GM12878 (cell line): ENCODE measurements at regions not wholly inside any gene's neighbourhood (a gene's known extent, or its start where the extent isn't known, plus 50 kb on each side); places are given as distances from the start of the nearest gene placed in this dataset.

Experiments used
- ATAC-seq: fragments of 200-7000 bp; cut with Tn5 transposase; 3 replicates; pipeline ENCODE4 v1.9.1; 2020; ENCODE audit warnings: mild to moderate bottlenecking, moderate library complexity
- BruUV-seq: library from RNA; stranded (reverse); fragments of 400-500 nt; replicated peaks from 2 replicates; lab custom pipeline; 2021; lab: Mats Ljungman, UMichigan
- CTCF ChIA-PET: fragments of 300-600 bp; sonication (Branson Sonifier 250); formaldehyde crosslinking; extraction: SDS; loops from one replicate; lab custom pipeline; 2021; ENCODE audit warnings: inconsistent platforms; lab: Yijun Ruan, JAX
- POLR2A ChIA-PET: fragments of 350-600 bp; formaldehyde crosslinking; extraction: SDS; loops from one replicate; lab custom pipeline; 2021; ENCODE audit warnings: inconsistent platforms; lab: Charles Lee
- RAD21 ChIA-PET: fragments of 300-600 bp; sonication (Branson Sonifier 250); formaldehyde crosslinking; loops from one replicate; lab custom pipeline; 2023; ENCODE audit warnings: antibody characterized with exemption; ENCODE audit not compliant: unreplicated experiment; lab: Charles Lee
- SMC1A ChIA-PET: fragments of 300-600 bp; sonication (Branson Sonifier 250); formaldehyde crosslinking; loops from one replicate; lab custom pipeline; 2023; ENCODE audit not compliant: unreplicated experiment, uncharacterized antibody; lab: Charles Lee
- DNase-seq: peaks from one replicate; pipeline ENCODE4 v3.0.0-alpha.2; 2011; ENCODE audit warnings: low read depth, low spot score
- FAIRE-seq: peaks from 3 replicates; lab custom pipeline; 2011; peaks lifted over from hg19 to GRCh38; lab: Jason Lieb, UNC
- H2AFZ ChIP-seq: 2 replicates; pipeline ENCODE4 v1.6.0; 2011; ENCODE audit warnings: low read depth, low read length, control low read depth; ENCODE audit not compliant: control insufficient read depth
- H3K27ac ChIP-seq: 2 replicates; pipeline ENCODE4 v1.5.1; 2011; ENCODE audit warnings: control low read depth; ENCODE audit not compliant: control insufficient read depth, insufficient read depth
- H3K27me3 ChIP-seq, 2 experiments: replicated peaks in 1 of 2; 2 replicates each; pipeline versions ENCODE4 v1.6.0 to v1.6.1; 2011; ENCODE audit warnings: low read length in 1 of 2; ENCODE audit not compliant: control insufficient read depth in 2 of 2, insufficient read depth in 2 of 2
- H3K36me3 ChIP-seq, 2 experiments: 2 replicates each; pipeline ENCODE4 v1.5.1; 2011; ENCODE audit warnings: low read length in 1 of 2; ENCODE audit not compliant: control insufficient read depth in 2 of 2, insufficient read depth in 2 of 2
- H3K4me1 ChIP-seq: 2 replicates; pipeline ENCODE4 v1.6.1; 2011; ENCODE audit warnings: mild to moderate bottlenecking, low read length, moderate library complexity, mixed read lengths; ENCODE audit not compliant: control insufficient read depth, insufficient read depth
- H3K4me2 ChIP-seq: 2 replicates; pipeline ENCODE4 v1.6.0; 2011; ENCODE audit warnings: control low read depth; ENCODE audit not compliant: control insufficient read depth, insufficient read depth
- H3K4me3 ChIP-seq: fragments of 200-600 bp; sonication (generic); 2 replicates; pipeline ENCODE4 v1.5.1; 2016
- H3K79me2 ChIP-seq: 2 replicates; pipeline ENCODE4 v1.6.0; 2011; ENCODE audit warnings: low read length; ENCODE audit not compliant: control insufficient read depth, insufficient read depth
- H3K9ac ChIP-seq: 2 replicates; pipeline ENCODE4 v1.8.0; 2011; ENCODE audit warnings: low read length, control low read depth, mixed read lengths; ENCODE audit not compliant: control insufficient read depth, insufficient read depth
- H3K9me3 ChIP-seq: replicated peaks from 3 replicates; pipeline ENCODE4 v1.5.1; 2011; ENCODE audit warnings: mild to moderate bottlenecking, low read length; ENCODE audit not compliant: control insufficient read depth, insufficient read depth
- H4K20me1 ChIP-seq: 2 replicates; pipeline ENCODE4 v1.6.0; 2011; ENCODE audit not compliant: control insufficient read depth, insufficient read depth
- ATF2 ChIP-seq: IDR thresholded peaks from 2 replicates; pipeline ENCODE4 v1.6.1; 2012; ENCODE audit warnings: low read length, inconsistent platforms
- CBX5 ChIP-seq: sonication (generic); IDR thresholded peaks from 2 replicates; pipeline ENCODE4 v1.6.1; 2016; ENCODE audit warnings: low read depth, moderate library complexity, mild to moderate bottlenecking, inconsistent platforms
- MYC ChIP-seq: IDR thresholded peaks from 2 replicates; pipeline ENCODE4 v1.6.1; 2011; ENCODE audit warnings: mild to moderate bottlenecking, low read length, moderate library complexity, inconsistent platforms; ENCODE audit not compliant: insufficient read depth, insufficient replicate concordance, insufficient read length, severe bottlenecking
- NFYB ChIP-seq: IDR thresholded peaks from 2 replicates; pipeline ENCODE4 v1.6.1; 2011; ENCODE audit warnings: low read depth, mild to moderate bottlenecking, low read length, improper control_type of control experiment, moderate library complexity; ENCODE audit not compliant: insufficient read depth
- RFX5 ChIP-seq: IDR thresholded peaks from 2 replicates; pipeline ENCODE4 v1.6.1; 2011; ENCODE audit warnings: low read depth, low read length, improper control_type of control experiment
- ZNF687 ChIP-seq: fragments of 450-650 bp; IDR thresholded peaks from 2 replicates; pipeline ENCODE4 v1.6.1; 2017; ENCODE audit warnings: mild to moderate bottlenecking, moderate library complexity
- in situ Hi-C: fragments of 300-500 bp; cut with MboI; formaldehyde crosslinking; loops from 9 replicates; pipeline ENCODE4 v1.14.3; 2018; ENCODE audit warnings: mixed read lengths
- intact Hi-C: fragments of 100-400 bp; cut with micrococcal nuclease; formaldehyde crosslinking; loops from one replicate; pipeline ENCODE4 v1.14.2; 2022; ENCODE audit not compliant: unreplicated experiment

GRCh38 chr1:17973694-17974093 lies 133.9 kb upstream of the IGSF21 start (continued):
- no peak for TF ChIP-seq ZNF687
- TF ChIP-seq MYC = no peak
- no peak for TF ChIP-seq RFX5
- TF ChIP-seq CBX5 = no peak

GRCh38 chr1:17976854-17977253 lies 130.7 kb upstream of the IGSF21 start:
- TF ChIP-seq ATF2 = no peak
- TF ChIP-seq NFYB = peak; percentile 66; the same call in 1 of the 2 replicates
- Histone ChIP-seq H3K9me3 (no peaks in the 10 kb centered on the region), H3K27me3 (no peaks in the 10 kb centered on the region), H3K27ac (no peak overlapping the region), H3K4me3 (no peak overlapping the region), H3K4me2 (no peak overlapping the region), H2AFZ (no peak overlapping the region), H3K9ac (no peak overlapping the region), H3K79me2 (no peaks in the 10 kb centered on the region), H3K36me3 (no peaks in the 10 kb centered on the region), H4K20me1 (no peaks in the 10 kb centered on the region), H3K4me1 (no peaks in the 10 kb centered on the region)
- RAD21 ChIA-PET = no interaction called here
- ATAC-seq (no peak), DNase-seq (no peak), FAIRE-seq (no peak)
- SMC1A ChIA-PET = no interaction called here
- no TSS peak for BruUV-seq
- in situ Hi-C loops (no loop called here), intact Hi-C loops (no loop called here)
- POLR2A ChIA-PET = no interaction called here
- CTCF ChIA-PET = no interaction called here
